ENCODE measurements at regions not wholly inside any gene's neighbourhood (a gene's known extent, or its start where the extent isn't known, plus 50 kb on each side); places are given as distances from the start of the nearest gene placed in this dataset.

GRCh38 chr15:27601239-27601960 is 497.7 kb downstream of the OCA2 start:
- TF ChIP-seq POLR2AphosphoS5 (IDR thresholded peaks at IDR 0.05; ENCODE audit: borderline replicate concordance, low read depth, low read length), result no peak
- TF ChIP-seq EZH2 (IDR thresholded peaks at IDR 0.05), result no peak
